ENCODE measurements at regions not wholly inside any gene's neighbourhood (a gene's known extent, or its start where the extent isn't known, plus 50 kb on each side); places are given as distances from the start of the nearest gene placed in this dataset.

- no peak overlapping the region for H3K4me3 ChIP-seq (ENCODE audit: low read depth, low read length)
- TF ChIP-seq, protein P1, sequence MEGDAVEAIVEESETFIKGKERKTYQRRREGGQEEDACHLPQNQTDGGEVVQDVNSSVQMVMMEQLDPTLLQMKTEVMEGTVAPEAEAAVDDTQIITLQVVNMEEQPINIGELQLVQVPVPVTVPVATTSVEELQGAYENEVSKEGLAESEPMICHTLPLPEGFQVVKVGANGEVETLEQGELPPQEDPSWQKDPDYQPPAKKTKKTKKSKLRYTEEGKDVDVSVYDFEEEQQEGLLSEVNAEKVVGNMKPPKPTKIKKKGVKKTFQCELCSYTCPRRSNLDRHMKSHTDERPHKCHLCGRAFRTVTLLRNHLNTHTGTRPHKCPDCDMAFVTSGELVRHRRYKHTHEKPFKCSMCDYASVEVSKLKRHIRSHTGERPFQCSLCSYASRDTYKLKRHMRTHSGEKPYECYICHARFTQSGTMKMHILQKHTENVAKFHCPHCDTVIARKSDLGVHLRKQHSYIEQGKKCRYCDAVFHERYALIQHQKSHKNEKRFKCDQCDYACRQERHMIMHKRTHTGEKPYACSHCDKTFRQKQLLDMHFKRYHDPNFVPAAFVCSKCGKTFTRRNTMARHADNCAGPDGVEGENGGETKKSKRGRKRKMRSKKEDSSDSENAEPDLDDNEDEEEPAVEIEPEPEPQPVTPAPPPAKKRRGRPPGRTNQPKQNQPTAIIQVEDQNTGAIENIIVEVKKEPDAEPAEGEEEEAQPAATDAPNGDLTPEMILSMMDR (IDR thresholded peaks at IDR 0.05; ENCODE audit: insufficient read depth, low read depth, low read length), result no peak
- no peak for DNase-seq (ENCODE audit: low read depth)
Observed at GRCh38 chr2:128406736-128407554, 88.3 kb upstream of the HS6ST1 start.

GRCh38 chr2:128408349-128409305 is 90.0 kb upstream of the HS6ST1 start:
- TF ChIP-seq, protein P1 (IDR thresholded peaks at IDR 0.05; ENCODE audit: insufficient read depth, low read depth, low read length), result no peak
- H3K4me3 ChIP-seq (ENCODE audit: low read depth, low read length), result no peak overlapping the region
- peak; percentile 77 for DNase-seq (ENCODE audit: low read depth)

DNA sequence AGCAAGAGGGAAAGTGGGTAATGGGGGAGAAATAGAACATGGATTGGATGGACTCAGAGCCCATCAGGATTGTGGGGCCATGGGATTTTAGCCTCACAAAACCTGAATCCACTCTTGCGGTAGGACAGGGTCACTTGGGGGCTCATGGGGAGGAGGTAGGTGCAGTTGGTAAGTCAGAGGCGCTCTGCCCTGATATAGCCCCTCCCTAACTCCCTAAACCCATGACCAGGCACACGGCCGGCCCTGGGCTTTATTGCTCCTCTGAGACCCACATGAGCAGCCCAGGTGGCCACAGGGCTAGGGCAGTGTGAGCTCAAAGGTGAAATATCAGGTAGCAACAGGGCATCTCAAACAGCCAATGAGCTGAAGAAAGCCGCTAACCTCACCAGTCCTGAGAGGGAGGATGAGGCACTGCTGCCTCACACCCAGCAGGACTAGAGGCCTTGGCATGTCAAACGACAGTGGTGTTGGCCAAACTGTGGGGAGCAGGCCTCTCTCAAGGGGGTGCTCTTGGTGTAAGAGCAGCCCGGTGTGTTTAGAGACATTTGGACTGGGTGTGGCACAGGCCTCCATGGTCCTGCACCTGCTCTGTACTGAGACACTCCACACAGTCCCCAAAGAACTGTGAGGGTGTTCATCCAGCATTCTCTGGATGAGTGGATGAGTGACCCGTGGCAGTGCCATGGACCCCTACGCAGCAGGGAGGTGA is 90.8 kb upstream of the HS6ST1 start:
- H3K4me3 ChIP-seq (ENCODE audit: low read depth, low read length), result no peak overlapping the region
- DNase-seq (ENCODE audit: low read depth), result no peak
- TF ChIP-seq, protein P1 (IDR thresholded peaks at IDR 0.05; ENCODE audit: insufficient read depth, low read depth, low read length), result no peak

DNA sequence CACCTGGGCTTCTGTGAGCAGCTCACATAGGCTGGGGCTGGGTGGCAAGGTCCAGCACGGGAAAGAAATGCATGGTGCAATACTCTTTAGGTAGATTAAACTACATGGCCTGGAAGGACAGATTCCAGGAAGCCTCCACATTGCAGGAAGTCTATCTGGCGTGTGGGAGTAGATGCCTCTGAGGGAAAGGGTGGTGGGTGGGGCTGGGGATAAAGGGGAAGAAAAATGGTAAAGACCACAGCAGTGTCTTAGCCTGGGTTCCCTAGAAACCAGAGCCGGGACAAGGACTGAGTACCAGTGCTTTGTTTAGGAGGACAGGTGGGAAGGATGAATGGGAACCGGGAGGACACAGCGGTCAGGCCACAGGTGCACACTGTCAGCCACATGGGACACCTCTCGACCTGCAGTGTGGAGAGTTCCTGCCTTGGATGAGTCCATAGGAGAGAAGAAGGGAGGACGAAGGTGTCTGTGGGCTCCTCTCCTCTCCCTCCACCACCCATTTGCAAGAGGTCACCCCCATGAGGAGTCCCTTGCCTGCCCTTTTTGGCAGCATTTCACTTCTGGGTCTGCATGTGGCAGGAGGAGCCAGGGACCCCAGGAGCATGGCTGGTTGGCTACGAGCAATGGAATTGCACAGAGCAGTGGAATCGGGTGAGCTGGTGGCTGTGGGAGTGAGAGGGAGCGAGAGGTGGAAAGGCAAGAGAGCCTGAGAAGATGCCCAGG is 91.5 kb upstream of the HS6ST1 start:
- TF ChIP-seq, protein P1 (IDR thresholded peaks at IDR 0.05; ENCODE audit: insufficient read depth, low read depth, low read length), result no peak
- DNase-seq (ENCODE audit: low read depth), result no peak
- H3K4me3 ChIP-seq (ENCODE audit: low read depth, low read length), result no peak overlapping the region

DNA sequence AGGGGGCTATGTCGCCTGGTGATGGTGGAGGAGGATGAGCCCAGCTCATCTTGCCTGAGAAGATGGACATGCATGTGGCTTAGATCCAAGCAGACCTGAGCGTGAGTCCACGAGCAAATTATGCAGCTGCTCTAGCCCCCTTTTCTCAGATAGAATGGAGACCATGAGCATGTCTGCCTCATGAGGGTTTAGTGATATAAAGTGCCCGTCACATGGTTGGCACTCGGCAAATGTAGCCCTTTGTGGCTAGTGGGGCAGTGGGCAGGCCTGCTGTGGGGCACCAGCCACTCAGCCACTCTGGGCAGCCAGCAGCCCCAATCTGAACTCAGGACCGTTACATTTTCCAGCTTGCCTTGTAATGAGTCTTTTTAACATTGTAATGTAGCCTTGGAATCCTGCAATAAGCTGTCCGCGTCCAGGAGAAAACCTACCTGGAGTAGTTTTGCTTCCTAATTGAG is 92.1 kb upstream of the HS6ST1 start:
- no peak for DNase-seq (ENCODE audit: low read depth)
- TF ChIP-seq, protein P1 (IDR thresholded peaks at IDR 0.05; ENCODE audit: insufficient read depth, low read depth, low read length), result no peak
- H3K4me3 ChIP-seq (ENCODE audit: low read depth, low read length), result no peak overlapping the region

GRCh38 chr2:128411431-128411830 is 92.8 kb upstream of the HS6ST1 start:
- no peak overlapping the region for H3K4me3 ChIP-seq (ENCODE audit: low read depth, low read length)
- TF ChIP-seq, protein P1 (IDR thresholded peaks at IDR 0.05; ENCODE audit: insufficient read depth, low read depth, low read length), result no peak
- DNase-seq (ENCODE audit: low read depth), result no peak

Data from fibroblast of villous mesenchyme (primary cell).